DMS79 (cell line): ENCODE measurements at regions not wholly inside any gene's neighbourhood (a gene's known extent, or its start where the extent isn't known, plus 50 kb on each side); places are given as distances from the start of the nearest gene placed in this dataset.

ENCODE experiments used
- DNase-seq: peaks from one replicate; lab custom pipeline; 2025; lab: John Stamatoyannopoulos, UW

- no peak for DNase-seq
Measured at GRCh38 chr2:120477198-120477597, 131.3 kb downstream of the INHBB start.

GRCh38 chr2:120477831-120478481 lies 132.0 kb downstream of the INHBB start:
- DNase-seq, result no peak

- no peak for DNase-seq
Measured at GRCh38 chr2:120480346-120480902, 134.5 kb downstream of the INHBB start.

GRCh38 chr2:120480903-120481445 lies 135.0 kb downstream of the INHBB start:
- no peak for DNase-seq

GRCh38 chr2:120481446-120482194 lies 135.7 kb downstream of the INHBB start:
- DNase-seq, result no peak

GRCh38 chr2:120482334-120482733 lies 136.4 kb downstream of the INHBB start:
- no peak for DNase-seq

GRCh38 chr2:120483355-120483754 lies 137.4 kb downstream of the INHBB start:
- DNase-seq, result no peak

GRCh38 chr2:120485096-120485495 lies 139.2 kb downstream of the INHBB start:
- no peak for DNase-seq

GRCh38 chr2:120486441-120486840 lies 140.5 kb downstream of the INHBB start:
- no peak for DNase-seq

GRCh38 chr2:120486946-120487345 lies 141.0 kb downstream of the INHBB start:
- DNase-seq, result no peak

GRCh38 chr2:120488531-120488930 lies 142.6 kb downstream of the INHBB start:
- no peak for DNase-seq

- DNase-seq, result no peak
Measured at GRCh38 chr2:120489023-120489422, 143.1 kb downstream of the INHBB start.

- DNase-seq, result no peak
Measured at GRCh38 chr2:120490091-120490798, 144.3 kb downstream of the INHBB start.

- no peak for DNase-seq
Measured at GRCh38 chr2:120491111-120491625, 145.2 kb downstream of the INHBB start.

- no peak for DNase-seq
Measured at GRCh38 chr2:120493231-120493630, 147.3 kb downstream of the INHBB start.

GRCh38 chr2:120494446-120494845 lies 148.5 kb downstream of the INHBB start:
- DNase-seq, result no peak

GRCh38 chr2:120495586-120495985 lies 149.7 kb downstream of the INHBB start:
- no peak for DNase-seq

GRCh38 chr2:120496235-120496634 lies 150.3 kb downstream of the INHBB start:
- no peak for DNase-seq

- DNase-seq, result no peak
Measured at GRCh38 chr2:120496759-120497158, 150.8 kb downstream of the INHBB start.

- no peak for DNase-seq
Measured at GRCh38 chr2:120497261-120497977, 151.5 kb downstream of the INHBB start.

GRCh38 chr2:120498121-120498520 lies 152.2 kb downstream of the INHBB start:
- no peak for DNase-seq
